NCI-H748 treated with DMSO at 0.1 percent for 48 hours (cell line): ENCODE measurements at regions not wholly inside any gene's neighbourhood (a gene's known extent, or its start where the extent isn't known, plus 50 kb on each side); places are given as distances from the start of the nearest gene placed in this dataset.
"Not testable (repeated sequence)": the region's sequence is repeated elsewhere in the genome, so short reads cannot be mapped to it uniquely, and the experiment has no call there.

ENCODE experiments used
- DNase-seq: peaks from one replicate; lab custom pipeline; 2025; lab: John Stamatoyannopoulos, UW

DNA sequence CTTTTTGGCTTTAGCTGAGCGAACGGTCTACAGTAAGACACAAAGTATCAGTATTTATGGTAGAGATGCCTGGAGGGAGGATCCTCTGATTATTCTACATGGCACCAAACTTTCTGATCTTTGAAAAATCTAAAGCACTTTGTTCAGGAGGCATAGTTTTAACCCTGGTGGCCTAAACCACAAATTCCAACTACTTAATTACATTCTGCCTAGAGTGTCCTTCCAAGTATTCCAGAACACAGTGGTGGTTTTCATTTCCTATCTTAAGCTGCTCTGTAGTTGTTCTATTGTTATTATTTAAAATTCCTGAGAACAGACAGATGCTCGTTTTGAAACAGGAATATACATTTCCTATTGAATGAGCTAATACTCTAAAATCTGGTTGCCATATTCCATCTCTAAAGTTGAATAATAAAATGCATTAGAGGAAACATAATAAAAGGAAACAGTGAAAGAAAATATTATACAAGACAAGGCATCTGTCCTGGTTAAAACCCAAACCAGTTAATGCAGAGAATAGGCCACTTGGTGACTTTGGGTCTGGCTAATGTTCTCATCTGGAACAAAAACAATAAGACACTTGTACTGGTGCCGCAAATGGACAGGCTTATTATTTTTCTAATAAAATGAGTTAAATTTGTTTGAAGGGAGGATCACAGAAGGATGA, 657.4 kb downstream of the SPRY1 start:
- DNase-seq = no peak

DNA sequence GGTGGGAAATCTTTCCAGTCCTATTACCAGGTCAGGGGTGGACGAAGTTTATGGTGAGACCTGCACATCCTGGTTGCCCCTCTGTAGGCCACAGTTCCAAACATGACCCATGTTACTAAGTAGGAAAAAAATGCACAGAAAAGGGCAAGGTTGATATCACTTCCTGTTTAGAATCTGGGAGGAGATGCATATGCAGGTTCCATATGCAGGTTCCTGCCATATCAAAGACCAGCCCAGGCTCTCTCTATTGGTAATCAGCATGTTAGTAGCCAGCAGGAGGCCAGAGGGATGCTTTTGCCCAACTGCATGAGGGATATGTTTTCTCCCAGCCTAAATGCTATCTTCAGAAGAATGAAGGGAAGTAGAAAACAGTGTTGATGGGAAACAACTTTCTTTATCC, 657.2 kb downstream of the ANKRD50 start:
- no peak for DNase-seq

DNA sequence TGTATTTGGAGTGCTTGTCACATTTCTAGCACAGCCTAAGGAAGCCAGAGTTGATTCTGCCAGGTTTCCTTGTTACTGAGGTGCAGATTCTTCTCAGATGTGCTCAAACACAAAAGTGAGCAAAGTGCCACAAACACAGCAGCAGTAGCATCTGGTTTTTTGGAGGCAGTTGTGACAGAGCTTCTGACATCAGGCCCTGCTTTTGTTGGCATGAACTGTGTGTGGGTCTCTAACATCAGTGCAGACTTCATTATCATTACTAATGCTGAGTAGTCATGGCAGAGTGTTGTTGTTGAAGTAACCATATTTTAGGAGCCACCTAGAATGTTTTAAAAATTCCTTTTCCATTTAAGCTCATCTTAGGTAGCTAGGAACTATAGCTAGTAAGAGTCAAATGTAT, 656.6 kb downstream of the ANKRD50 start:
- DNase-seq = no peak

DNA sequence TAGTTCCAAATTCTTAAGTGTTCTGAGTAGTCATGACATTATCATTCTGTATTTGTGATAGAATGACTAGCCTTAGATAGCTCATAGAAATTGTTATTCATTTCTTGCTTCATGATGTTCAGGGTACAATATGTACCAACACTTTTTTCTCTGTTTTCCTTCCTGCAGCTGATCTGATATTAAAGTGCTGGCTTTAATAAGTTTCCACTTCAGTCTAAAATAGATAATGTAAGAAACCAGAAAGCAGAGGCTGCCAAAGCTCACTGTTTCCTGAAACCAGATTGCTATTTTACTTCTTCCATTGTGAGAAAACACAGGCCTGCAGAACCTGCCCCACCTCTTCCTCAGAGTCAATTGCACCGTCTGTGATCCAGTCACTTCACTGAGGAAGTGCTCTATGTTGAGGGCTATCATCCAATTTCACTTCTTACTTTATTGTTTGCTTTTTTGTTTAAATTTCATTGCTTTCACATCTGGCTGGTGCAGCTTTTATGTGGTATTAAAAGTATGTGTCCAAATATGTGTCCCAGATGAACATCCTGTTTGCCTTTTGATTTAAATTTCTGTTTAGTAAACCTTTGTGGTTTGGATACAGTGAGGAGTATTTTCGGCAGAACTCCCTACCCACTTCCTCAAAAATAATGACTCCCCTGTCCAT, 652.1 kb downstream of the ANKRD50 start:
- DNase-seq = no peak

DNA sequence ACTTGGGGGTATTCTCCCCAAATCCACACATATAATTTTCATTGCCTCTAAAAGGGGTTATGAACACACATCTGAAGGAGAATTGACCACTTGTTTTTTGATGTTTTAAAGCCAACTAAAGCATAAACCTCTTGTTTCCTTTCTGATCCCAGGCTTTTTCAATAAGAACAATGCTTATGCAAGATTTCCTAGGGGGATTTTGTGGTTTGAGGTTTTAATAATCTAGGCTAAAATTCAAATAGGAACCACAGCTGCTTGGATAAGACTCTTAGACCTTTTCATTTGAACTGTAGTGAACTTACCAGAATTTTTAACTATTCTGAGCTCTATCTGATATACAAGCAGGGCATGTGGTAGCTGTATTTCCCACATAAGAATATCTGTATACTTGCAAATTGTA, 651.1 kb downstream of the ANKRD50 start:
- no peak for DNase-seq

DNA sequence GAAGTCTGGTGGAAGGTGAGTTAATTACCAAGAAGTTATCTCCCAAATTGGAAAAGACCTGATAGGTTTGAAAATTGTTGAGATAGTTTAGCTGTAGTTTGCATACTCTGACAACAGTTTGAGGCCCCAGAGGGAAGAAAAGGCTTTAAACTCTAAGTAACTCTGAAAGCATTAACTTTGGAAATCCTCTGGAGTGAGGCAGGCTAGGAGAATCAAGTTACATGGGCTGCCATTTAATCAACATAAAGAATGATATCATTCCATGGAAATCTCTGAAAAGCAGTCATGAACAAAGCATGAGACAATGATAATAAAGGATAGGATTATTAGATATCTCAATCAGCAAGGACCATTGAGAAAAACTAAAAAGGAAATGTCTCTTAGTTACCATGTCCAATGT, 647.1 kb downstream of the ANKRD50 start:
- no peak for DNase-seq

DNA sequence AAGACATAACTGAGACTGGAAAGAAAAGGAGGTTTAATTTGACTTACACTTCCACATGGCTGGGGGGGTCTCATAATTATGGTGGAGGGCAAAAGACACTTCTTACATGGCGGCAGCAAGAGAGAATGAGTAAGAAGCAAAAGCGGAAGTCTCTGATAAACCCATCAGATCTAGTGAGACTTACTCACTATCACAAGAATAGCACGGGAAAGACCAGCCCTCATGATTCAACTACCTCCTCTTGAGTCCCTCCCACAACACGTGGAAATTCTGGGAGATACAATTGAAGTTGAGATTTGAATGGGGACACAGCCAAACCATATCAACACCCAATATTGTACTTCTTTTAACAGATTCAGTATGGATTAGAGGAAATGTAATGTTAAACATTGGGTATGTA, 646.6 kb downstream of the ANKRD50 start:
- DNase-seq = no peak

DNA sequence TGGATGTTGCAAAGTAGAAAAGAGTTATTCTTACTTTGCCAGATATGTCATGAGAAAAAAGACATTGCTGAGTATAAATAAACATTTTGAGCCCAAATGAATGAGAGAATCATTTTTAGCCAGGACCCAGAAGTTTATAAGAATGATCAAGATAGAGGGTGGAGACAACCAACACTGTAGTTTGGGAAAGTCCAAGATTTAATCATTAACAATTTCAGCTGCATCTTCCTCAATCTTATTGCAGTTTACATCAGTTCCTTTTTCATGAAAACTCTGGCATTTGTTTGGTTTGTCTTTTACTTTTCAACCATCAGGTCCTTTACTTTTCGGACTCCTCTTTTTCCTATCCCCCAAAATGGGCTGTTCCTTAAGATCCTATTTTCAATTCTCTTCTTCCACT, 645.9 kb downstream of the ANKRD50 start:
- no peak for DNase-seq

DNA sequence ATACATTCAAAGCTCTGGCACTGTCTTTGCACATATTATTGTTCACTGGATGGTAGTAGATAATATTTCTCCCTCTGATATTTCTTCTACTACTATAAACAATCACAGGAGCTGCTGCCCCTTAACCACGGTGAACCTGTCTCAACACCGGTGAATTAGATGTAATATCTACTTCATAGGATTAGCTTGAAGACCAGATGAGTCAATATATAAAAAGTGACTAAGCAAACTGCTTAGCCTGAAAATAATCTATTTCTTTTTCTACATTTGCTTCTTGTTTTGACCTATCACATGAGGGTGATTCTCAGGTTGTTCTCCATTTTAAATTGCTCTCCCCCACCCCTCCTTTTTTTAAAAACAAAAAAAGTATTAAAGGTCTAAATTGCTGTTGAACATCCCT, 645.5 kb downstream of the ANKRD50 start:
- no peak for DNase-seq

DNA sequence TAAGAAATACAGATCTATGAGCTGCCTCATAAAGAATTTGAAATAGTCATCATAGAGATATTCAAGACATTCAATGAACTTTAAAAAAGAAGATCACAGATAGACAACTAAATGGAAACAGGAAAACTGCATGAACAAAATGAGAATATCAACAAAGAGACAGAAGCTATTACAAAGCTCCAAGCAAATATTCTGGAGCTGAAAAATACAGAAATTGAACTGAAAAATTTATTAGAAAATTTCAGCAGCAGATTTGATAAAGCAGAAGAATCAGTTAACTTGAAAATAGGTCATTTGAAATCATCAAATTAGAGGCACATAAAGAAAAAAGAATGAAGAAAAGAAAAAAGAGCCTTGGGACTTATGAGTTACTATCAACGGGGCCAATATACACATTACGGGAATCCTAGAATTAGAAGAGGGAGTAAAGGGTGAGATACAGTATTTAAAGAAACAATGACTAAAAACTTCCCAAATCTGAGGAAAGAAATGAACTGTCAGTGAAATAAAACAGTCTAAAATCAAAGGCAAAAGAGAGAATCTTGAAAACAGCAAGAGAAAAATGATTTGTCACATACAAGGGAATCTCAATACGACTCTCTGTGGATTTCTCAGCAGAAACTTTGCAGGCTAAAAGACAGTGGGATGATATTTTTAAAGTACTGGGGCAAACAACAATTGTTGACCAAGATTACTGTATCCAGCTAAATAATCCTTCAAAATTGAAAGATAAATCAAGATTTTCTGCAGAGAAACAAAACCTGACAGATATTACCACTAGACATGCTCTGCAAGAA, 641.6 kb downstream of the ANKRD50 start:
- no peak for DNase-seq

DNA sequence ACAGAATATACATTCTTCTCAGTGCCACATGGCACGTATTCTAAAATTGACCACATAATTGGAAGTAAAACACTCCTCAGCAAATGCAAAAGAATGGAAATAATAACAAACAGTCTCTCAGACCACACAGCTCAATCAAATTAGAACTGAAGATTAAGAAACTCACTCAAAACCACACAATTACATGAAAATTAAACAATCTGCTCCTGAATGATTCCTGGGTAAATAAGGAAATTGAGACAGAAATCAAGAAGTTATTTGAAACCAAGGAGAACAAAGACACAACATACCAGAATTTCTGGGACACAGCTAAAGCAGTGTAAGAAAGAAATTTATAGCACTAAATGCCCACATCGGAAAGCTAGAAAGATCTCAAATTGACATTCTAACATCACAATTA, 637.3 kb downstream of the ANKRD50 start:
- not testable (repeated sequence) for DNase-seq

DNA sequence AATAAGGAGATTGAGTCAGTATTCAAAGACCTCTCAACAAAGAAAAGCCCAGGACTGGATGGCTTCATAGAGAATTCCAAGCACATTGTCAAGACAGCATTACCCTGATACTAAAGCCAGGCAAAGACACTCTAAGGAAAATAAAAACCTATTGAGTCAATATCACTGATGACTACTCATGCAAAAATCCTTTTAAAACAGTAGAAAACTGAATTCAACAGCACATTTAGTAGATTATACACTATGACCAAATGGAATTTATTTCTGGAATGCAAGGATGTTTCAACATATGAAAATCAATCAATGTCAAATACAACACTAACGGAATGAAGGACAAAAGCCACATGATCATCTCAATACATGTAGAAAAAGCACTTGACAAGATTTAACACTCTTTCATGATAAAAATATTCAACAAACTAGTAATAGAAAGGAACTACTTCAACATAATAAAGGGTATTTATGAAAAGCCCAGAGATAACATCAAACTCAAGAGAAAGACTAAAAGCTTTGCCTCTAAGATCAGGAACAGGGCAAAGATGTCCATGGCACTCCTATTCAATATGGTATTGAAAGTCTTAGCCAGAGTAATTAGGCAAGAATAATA, 633.3 kb downstream of the ANKRD50 start:
- DNase-seq = no peak

DNA sequence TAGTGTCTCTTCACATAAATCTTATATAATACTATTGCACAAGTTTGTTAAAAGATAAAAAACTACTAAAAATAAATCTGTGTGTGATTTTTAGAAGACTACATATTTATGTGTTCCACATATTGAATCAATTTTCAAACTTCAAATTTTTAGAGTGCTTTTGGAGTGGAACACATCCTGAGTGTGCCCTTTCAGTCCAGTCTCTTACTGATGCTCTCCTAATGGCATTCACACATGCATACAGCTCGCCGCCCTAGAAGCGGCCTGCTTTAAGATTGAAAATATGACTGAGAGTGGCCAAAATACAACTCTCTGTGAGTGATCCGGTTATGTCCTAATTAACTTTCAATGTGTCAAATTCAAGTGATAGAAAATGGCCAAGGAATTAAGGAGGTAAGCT, 628.8 kb downstream of the ANKRD50 start:
- DNase-seq = no peak

DNA sequence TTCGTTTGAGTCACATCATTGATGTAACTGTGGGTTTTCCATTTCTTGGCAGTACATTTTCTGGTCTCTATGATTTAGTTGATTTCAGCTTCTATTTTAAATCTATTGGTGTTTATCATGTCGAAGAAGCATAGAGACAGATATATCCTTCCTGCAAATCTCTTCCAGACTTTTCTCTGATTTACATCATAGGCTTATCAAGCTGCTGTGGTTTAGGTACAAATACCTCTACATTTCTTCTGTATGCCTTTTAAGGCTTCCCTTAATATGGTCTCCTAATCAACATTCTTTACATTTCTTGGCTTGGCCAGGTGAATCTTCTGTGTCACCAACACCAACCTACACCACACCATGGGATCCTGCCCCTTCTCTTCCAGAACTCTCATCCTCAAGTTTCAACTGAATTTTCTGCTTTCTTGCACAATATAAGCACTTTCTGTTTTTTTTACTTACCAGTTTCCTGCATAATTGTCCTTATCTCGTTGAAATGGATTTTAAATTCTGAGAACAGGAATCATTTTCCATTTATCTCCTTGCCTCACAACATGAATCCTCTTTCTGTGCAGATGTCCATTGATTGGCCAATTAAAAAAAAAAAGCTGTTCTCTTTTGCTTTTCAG, 626.9 kb downstream of the ANKRD50 start:
- no peak for DNase-seq

DNA sequence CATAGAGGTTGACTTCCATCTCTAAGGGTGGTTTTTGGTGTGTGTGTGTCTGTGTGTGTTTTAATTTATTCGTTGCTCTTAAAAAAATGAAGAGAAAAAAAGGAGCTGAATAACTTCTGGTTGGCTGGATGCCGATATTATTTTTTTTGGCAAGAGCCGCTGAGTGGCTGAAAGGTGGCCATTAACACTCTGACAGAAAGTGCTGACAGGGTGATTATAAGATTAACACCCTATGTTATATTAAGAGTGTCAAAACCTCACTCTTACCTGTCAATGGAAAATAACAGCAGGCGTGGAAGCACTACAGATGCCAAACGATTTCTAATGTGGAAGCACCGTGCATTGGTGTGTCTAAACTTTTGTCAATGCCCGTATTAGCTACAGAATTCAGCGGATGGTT, 622.5 kb downstream of the ANKRD50 start:
- DNase-seq = no peak

DNA sequence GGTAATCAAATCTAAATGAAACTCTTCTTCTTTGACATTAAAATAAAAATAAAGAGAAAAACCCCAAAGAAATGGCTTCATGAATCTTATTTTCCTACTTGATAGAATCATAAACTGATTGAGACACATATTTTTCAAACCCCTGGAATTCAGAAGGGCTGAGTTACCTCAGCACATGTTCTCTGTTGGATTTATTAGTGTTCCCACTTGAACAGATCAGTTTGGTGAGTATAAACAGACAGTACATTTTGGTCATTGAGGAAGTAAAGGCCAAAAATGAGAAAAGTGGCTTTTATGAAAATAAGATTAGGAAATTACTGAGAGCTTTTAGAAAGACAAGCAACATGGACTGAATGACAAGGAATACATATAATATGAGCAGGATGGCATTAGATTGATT, 620.4 kb downstream of the ANKRD50 start:
- no peak for DNase-seq

DNA sequence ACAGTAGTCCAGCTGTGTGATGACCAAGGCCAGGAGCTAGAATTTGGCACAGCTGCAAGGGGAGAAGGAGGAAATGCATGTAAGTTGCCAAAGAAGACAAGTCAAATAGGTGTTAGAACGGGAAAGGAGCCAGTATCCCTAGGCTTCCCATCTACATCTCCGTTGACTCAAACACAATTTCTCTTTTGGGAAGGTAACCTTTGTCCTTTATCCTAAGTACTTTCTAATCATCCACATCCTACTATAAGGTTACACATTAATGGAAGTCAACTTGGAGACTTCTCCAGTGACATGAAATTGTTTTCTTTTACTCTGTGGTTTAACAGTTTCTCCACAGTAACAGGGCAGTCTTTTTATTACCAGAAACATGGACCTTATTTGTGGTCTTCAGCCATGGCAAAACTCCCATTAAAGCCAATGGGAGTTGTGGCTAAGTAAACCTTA, 620.0 kb downstream of the ANKRD50 start:
- no peak for DNase-seq

DNA sequence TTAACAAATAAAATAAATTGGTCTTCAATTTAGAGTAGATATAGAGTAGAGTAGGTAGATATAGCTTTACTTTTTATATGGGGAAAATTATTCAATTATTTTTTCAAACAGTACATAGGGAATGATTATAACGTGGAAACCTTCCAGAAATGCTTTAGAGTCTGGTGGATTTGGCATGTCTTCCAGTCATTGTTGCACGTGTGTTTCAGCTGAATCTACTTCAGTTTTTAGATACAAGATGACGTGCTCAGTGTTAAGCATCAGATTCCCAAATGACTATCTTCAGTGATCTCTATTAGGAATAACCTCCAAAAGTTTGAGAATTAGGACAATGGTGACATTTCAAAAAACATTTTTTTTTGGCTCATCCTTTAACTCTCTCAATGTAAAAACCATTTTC, 616.9 kb downstream of the ANKRD50 start:
- DNase-seq = no peak

DNA sequence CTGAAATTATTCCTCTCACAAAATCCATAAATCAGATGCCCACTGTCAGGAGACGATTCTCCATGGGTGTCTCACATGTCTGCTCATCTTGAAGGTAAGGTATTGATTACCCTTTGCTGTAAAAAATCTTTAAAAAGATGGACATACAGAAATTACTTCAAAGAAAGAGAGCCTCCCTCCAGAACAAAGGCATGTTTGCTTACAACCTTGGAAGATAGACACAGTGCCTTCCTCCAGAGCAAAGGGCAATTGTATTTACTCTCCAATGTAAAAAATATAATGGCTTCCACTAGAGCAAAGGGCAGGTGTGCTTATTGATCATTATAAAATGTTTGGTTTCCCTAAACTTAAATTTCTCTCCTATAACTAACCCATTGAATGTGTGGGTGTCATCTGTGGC, 616.2 kb downstream of the ANKRD50 start:
- DNase-seq = no peak

DNA sequence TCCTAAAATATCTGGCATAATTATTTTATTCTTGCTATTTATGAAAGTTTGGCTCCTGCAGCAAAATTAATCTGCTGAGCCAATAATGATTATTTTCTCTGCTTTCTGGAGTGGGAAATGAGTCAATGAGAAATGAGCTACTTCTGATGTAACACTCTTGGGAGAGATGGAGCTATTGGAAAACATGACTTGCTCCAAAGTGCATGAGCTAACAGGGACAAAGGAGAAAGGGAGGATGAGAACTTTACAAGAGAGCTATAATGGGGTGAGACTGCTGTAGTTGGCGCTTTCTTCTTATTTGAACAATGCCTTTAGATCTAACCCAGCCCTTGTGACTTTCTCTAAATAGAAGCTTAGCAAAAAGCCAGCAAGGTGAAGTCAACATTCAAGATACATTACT, 615.1 kb downstream of the ANKRD50 start:
- no peak for DNase-seq

DNA sequence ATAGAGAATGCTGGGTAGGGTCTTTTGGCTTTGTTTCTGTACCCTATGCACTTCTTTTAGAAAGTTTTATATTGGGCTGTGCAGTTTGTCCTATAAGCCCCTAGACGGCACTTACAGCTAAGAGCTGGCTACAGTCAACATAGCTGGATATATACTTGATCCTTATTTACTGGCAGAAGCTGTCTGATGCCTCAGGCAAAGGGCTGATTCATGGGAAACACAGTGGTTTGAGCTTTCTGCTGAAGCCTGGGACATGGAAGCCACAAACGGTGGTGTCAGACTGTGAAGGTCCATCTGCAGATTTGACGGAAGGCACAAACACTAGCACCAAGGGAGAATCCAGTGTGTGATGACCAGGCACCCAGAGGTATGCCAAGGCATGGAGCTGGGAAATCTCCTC, 608.4 kb downstream of the ANKRD50 start:
- no peak for DNase-seq

DNA sequence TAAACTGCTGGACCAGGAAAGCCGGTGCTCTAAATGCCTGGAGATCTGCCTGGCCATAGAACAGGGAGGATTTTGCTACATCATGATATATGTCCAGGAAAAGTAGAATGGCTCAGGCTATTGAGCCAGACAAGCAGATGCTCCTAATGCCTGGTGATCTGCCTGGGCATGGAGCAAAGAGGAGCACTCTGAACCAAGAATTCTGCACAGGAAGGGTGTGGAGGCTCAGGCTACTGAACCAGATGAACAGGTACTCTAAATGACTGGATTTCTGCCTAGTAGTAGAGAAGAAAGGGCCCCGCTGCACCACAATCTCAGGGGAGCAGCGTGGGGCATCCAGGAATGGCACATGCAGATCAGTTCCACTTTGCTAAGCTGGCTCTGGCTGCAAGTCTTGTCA, 607.9 kb downstream of the ANKRD50 start:
- no peak for DNase-seq
